ENCODE measurements at regions not wholly inside any gene's neighbourhood (a gene's known extent, or its start where the extent isn't known, plus 50 kb on each side); places are given as distances from the start of the nearest gene placed in this dataset.

DNA sequence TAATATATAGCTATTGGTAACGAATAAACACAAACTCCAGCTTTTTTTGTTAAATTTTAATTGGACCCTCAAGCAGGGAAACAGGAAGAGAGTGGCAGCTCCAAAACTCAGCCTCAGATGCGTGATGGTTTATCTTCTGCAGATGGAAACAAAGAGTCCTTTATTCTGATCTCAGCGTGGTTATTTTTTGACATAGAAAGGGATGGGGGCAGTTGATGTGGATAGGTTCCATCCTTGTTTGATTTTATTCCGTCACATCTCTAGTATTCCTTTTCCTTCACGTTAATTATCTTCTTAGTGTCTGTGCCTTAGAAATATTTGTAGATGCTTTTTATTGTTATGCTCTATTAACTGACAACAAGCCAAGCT, 447.6 kb upstream of the SEL1L start (continued):
- TF ChIP-seq, protein P1, sequence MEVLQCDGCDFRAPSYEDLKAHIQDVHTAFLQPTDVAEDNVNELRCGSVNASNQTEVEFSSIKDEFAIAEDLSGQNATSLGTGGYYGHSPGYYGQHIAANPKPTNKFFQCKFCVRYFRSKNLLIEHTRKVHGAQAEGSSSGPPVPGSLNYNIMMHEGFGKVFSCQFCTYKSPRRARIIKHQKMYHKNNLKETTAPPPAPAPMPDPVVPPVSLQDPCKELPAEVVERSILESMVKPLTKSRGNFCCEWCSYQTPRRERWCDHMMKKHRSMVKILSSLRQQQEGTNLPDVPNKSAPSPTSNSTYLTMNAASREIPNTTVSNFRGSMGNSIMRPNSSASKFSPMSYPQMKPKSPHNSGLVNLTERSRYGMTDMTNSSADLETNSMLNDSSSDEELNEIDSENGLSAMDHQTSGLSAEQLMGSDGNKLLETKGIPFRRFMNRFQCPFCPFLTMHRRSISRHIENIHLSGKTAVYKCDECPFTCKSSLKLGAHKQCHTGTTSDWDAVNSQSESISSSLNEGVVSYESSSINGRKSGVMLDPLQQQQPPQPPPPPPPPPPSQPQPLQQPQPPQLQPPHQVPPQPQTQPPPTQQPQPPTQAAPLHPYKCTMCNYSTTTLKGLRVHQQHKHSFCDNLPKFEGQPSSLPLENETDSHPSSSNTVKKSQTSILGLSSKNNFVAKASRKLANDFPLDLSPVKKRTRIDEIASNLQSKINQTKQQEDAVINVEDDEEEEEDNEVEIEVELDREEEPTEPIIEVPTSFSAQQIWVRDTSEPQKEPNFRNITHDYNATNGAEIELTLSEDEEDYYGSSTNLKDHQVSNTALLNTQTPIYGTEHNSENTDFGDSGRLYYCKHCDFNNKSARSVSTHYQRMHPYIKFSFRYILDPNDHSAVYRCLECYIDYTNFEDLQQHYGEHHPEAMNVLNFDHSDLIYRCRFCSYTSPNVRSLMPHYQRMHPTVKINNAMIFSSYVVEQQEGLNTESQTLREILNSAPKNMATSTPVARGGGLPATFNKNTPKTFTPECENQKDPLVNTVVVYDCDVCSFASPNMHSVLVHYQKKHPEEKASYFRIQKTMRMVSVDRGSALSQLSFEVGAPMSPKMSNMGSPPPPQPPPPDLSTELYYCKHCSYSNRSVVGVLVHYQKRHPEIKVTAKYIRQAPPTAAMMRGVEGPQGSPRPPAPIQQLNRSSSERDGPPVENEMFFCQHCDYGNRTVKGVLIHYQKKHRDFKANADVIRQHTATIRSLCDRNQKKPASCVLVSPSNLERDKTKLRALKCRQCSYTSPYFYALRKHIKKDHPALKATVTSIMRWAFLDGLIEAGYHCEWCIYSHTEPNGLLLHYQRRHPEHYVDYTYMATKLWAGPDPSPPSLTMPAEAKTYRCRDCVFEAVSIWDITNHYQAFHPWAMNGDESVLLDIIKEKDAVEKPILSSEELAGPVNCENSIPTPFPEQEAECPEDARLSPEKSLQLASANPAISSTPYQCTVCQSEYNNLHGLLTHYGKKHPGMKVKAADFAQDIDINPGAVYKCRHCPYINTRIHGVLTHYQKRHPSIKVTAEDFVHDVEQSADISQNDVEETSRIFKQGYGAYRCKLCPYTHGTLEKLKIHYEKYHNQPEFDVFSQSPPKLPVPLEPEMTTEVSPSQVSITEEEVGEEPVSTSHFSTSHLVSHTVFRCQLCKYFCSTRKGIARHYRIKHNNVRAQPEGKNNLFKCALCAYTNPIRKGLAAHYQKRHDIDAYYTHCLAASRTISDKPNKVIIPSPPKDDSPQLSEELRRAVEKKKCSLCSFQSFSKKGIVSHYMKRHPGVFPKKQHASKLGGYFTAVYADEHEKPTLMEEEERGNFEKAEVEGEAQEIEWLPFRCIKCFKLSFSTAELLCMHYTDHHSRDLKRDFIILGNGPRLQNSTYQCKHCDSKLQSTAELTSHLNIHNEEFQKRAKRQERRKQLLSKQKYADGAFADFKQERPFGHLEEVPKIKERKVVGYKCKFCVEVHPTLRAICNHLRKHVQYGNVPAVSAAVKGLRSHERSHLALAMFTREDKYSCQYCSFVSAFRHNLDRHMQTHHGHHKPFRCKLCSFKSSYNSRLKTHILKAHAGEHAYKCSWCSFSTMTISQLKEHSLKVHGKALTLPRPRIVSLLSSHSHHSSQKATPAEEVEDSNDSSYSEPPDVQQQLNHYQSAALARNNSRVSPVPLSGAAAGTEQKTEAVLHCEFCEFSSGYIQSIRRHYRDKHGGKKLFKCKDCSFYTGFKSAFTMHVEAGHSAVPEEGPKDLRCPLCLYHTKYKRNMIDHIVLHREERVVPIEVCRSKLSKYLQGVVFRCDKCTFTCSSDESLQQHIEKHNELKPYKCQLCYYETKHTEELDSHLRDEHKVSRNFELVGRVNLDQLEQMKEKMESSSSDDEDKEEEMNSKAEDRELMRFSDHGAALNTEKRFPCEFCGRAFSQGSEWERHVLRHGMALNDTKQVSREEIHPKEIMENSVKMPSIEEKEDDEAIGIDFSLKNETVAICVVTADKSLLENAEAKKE (CRISPR knock-in tag; IDR thresholded peaks at IDR 0.05) = no peak
- TF ChIP-seq ZNF331 (CRISPR knock-in tag; IDR thresholded peaks at IDR 0.05; ENCODE audit: low read depth) = no peak
- no peak for TF ChIP-seq POLR2AphosphoS5 (IDR thresholded peaks at IDR 0.05; ENCODE audit: low read depth)
- TF ChIP-seq NANOG (IDR thresholded peaks at IDR 0.05; ENCODE audit: borderline replicate concordance) = no peak
- no peak for TF ChIP-seq EZH2phosphoT487 (IDR thresholded peaks at IDR 0.05; ENCODE audit: unreplicated experiment)
- no peak for TF ChIP-seq ZNF114 (CRISPR knock-in tag; IDR thresholded peaks at IDR 0.05)
- no peak for TF ChIP-seq EZH2 (IDR thresholded peaks at IDR 0.05; ENCODE audit: low read depth, unreplicated experiment)

DNA sequence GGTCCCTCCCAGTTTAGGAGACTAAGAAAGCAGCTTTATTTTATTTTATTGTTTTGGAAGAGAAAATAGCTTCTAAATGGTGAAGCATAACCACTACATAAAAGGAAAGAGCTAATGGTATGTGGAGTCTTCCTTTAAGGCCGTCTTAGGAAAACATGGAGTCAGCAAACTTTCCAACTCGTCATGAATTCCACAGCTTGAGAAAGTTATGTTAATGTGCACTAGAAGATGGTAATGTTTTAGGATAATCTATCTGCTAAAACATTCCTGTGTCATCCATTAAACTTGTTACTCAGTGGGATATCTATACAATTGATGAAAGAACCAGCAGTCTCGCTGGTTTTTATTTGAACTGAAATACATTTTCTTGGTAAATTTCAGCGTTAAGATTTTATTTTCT, 448.4 kb upstream of the SEL1L start:
- Histone ChIP-seq H3K36me3 (ENCODE audit: insufficient read depth) (no peaks in the 10 kb centered on the region), H3K9me2 (ENCODE audit: insufficient read depth) (no peaks in the 10 kb centered on the region), H3K4me3 (no peak overlapping the region), H3F3A (replicated peaks; ENCODE audit: low read depth) (no peaks in the 10 kb centered on the region), H4K20me1 (replicated peaks; ENCODE audit: insufficient read depth) (no peaks in the 10 kb centered on the region), H3K4me1 (ENCODE audit: insufficient read depth) (no peaks in the 10 kb centered on the region), H3K79me2 (replicated peaks; ENCODE audit: insufficient read depth) (no peaks in the 10 kb centered on the region), H3K27me3 (ENCODE audit: insufficient read depth) (no peaks in the 10 kb centered on the region), H3K4me2 (no peak overlapping the region), H2AFZ (no peak overlapping the region), H3K27ac (ENCODE audit: low read depth) (no peak overlapping the region)
- no peak for DNase-seq (ENCODE audit: low spot score)
- Mint-ChIP-seq H3K9me3 (peaks cover 76% of the 10 kb centered on the region), H3K27ac (no peak overlapping the region), H3K4me3 (no peak overlapping the region), H3K4me1 (no peaks in the 10 kb centered on the region), H3K27me3 (ENCODE audit: insufficient read depth, low read depth, poor library complexity) (peaks cover 5% of the 10 kb centered on the region), H3K36me3 (ENCODE audit: low read depth) (peaks cover 14% of the 10 kb centered on the region; the same call in 1 of the 3 replicates)
- no peak for ATAC-seq
- TF ChIP-seq ZNF114 (CRISPR knock-in tag; IDR thresholded peaks at IDR 0.05) = no peak
- no peak for TF ChIP-seq EZH2phosphoT487 (IDR thresholded peaks at IDR 0.05; ENCODE audit: unreplicated experiment)
- TF ChIP-seq, protein P2, sequence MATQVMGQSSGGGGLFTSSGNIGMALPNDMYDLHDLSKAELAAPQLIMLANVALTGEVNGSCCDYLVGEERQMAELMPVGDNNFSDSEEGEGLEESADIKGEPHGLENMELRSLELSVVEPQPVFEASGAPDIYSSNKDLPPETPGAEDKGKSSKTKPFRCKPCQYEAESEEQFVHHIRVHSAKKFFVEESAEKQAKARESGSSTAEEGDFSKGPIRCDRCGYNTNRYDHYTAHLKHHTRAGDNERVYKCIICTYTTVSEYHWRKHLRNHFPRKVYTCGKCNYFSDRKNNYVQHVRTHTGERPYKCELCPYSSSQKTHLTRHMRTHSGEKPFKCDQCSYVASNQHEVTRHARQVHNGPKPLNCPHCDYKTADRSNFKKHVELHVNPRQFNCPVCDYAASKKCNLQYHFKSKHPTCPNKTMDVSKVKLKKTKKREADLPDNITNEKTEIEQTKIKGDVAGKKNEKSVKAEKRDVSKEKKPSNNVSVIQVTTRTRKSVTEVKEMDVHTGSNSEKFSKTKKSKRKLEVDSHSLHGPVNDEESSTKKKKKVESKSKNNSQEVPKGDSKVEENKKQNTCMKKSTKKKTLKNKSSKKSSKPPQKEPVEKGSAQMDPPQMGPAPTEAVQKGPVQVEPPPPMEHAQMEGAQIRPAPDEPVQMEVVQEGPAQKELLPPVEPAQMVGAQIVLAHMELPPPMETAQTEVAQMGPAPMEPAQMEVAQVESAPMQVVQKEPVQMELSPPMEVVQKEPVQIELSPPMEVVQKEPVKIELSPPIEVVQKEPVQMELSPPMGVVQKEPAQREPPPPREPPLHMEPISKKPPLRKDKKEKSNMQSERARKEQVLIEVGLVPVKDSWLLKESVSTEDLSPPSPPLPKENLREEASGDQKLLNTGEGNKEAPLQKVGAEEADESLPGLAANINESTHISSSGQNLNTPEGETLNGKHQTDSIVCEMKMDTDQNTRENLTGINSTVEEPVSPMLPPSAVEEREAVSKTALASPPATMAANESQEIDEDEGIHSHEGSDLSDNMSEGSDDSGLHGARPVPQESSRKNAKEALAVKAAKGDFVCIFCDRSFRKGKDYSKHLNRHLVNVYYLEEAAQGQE (IDR thresholded peaks at IDR 0.05; ENCODE audit: unreplicated experiment) = no peak
- TF ChIP-seq, protein P3, sequence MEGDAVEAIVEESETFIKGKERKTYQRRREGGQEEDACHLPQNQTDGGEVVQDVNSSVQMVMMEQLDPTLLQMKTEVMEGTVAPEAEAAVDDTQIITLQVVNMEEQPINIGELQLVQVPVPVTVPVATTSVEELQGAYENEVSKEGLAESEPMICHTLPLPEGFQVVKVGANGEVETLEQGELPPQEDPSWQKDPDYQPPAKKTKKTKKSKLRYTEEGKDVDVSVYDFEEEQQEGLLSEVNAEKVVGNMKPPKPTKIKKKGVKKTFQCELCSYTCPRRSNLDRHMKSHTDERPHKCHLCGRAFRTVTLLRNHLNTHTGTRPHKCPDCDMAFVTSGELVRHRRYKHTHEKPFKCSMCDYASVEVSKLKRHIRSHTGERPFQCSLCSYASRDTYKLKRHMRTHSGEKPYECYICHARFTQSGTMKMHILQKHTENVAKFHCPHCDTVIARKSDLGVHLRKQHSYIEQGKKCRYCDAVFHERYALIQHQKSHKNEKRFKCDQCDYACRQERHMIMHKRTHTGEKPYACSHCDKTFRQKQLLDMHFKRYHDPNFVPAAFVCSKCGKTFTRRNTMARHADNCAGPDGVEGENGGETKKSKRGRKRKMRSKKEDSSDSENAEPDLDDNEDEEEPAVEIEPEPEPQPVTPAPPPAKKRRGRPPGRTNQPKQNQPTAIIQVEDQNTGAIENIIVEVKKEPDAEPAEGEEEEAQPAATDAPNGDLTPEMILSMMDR (conservative IDR thresholded peaks at IDR 0.05; ENCODE audit: low read depth in 2 of 2) = no peak
- no peak for TF ChIP-seq ZNF331 (CRISPR knock-in tag; IDR thresholded peaks at IDR 0.05; ENCODE audit: low read depth)
- TF ChIP-seq STAT1 (IDR thresholded peaks at IDR 0.05; ENCODE audit: unreplicated experiment) = no peak
- TF ChIP-seq NANOG (IDR thresholded peaks at IDR 0.05; ENCODE audit: borderline replicate concordance) = no peak
- no peak for TF ChIP-seq POLR2AphosphoS5 (IDR thresholded peaks at IDR 0.05; ENCODE audit: low read depth)

Measured in GM23338 (cell line).